GM18519 (cell line): ENCODE measurements at regions not wholly inside any gene's neighbourhood (a gene's known extent, or its start where the extent isn't known, plus 50 kb on each side); places are given as distances from the start of the nearest gene placed in this dataset.

Source experiments
- ATAC-seq: cut with Tn5 transposase; IDR thresholded peaks from one replicate; pipeline ENCODE4 v1.9.1; 2021; ENCODE audit warnings: mild to moderate bottlenecking, moderate library complexity; ENCODE audit not compliant: unreplicated experiment, low FRiP score

GRCh38 chr11:23232652-23233051 is 372.4 kb upstream of the CCDC179 start:
- no peak for ATAC-seq

- ATAC-seq: no peak
These were observed 372.8 kb upstream of the CCDC179 start for GRCh38 chr11:23233075-23233474.

- ATAC-seq: no peak
These were observed 376.7 kb upstream of the CCDC179 start for GRCh38 chr11:23236826-23237555.

GRCh38 chr11:23252426-23252825 is 392.2 kb upstream of the CCDC179 start:
- ATAC-seq: no peak

- ATAC-seq: no peak
These were observed 396.8 kb upstream of the CCDC179 start for GRCh38 chr11:23257088-23257487.

- ATAC-seq: no peak
These were observed 397.3 kb upstream of the CCDC179 start for GRCh38 chr11:23257556-23257955.

GRCh38 chr11:23263466-23263865 is 403.2 kb upstream of the CCDC179 start:
- no peak for ATAC-seq

GRCh38 chr11:23272095-23272494 is 411.8 kb upstream of the CCDC179 start:
- no peak for ATAC-seq

GRCh38 chr11:23278121-23278520 is 417.8 kb upstream of the CCDC179 start:
- no peak for ATAC-seq

GRCh38 chr11:23280088-23280487 is 419.8 kb upstream of the CCDC179 start:
- no peak for ATAC-seq

- ATAC-seq: no peak
These were observed 423.4 kb upstream of the CCDC179 start for GRCh38 chr11:23283666-23284065.

- no peak for ATAC-seq
These were observed 424.4 kb upstream of the CCDC179 start for GRCh38 chr11:23284631-23285030.

GRCh38 chr11:23288003-23288783 is 427.9 kb upstream of the CCDC179 start:
- ATAC-seq: no peak

- no peak for ATAC-seq
These were observed 435.0 kb upstream of the CCDC179 start for GRCh38 chr11:23295241-23295640.

- ATAC-seq: no peak
These were observed 447.8 kb upstream of the CCDC179 start for GRCh38 chr11:23308041-23308440.

GRCh38 chr11:23310276-23310675 is 450.0 kb upstream of the CCDC179 start:
- no peak for ATAC-seq

GRCh38 chr11:23311986-23312940 is 452.0 kb upstream of the CCDC179 start:
- ATAC-seq: no peak

- ATAC-seq: no peak
These were observed 452.7 kb upstream of the CCDC179 start for GRCh38 chr11:23313001-23313400.

- no peak for ATAC-seq
These were observed 453.9 kb upstream of the CCDC179 start for GRCh38 chr11:23314162-23314561.

- ATAC-seq: no peak
These were observed 455.0 kb upstream of the CCDC179 start for GRCh38 chr11:23315286-23315685.

GRCh38 chr11:23317816-23318215 is 457.5 kb upstream of the CCDC179 start:
- ATAC-seq: no peak
